GM19455 (cell line): ENCODE measurements at regions not wholly inside any gene's neighbourhood (a gene's known extent, or its start where the extent isn't known, plus 50 kb on each side); places are given as distances from the start of the nearest gene placed in this dataset.
"Not testable (repeated sequence)": the region's sequence is repeated elsewhere in the genome, so short reads cannot be mapped to it uniquely, and the experiment has no call there.

Experiments used
- ATAC-seq: cut with Tn5 transposase; IDR thresholded peaks from one replicate; pipeline ENCODE4 v1.9.1; 2021; ENCODE audit not compliant: unreplicated experiment

DNA sequence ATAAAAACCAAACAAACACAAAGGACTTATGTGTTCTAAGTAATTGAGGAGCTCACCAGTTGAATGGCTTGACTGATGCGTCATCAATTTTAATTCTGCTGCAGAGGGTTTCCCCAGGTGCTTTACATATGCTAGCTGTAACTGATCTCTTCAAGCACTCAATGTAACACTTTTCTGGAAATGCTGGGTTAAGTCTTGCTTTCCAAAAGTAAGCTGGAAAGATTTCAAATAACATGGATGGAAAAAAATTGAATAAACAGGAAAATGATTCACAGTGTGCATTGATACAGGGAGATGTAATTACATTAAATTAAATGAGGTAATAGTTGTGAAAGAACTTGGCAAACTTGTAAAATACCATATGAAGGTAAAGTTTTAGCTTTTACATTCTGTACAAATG lies 186.7 kb upstream of the WDFY3 start:
- no peak for ATAC-seq

DNA sequence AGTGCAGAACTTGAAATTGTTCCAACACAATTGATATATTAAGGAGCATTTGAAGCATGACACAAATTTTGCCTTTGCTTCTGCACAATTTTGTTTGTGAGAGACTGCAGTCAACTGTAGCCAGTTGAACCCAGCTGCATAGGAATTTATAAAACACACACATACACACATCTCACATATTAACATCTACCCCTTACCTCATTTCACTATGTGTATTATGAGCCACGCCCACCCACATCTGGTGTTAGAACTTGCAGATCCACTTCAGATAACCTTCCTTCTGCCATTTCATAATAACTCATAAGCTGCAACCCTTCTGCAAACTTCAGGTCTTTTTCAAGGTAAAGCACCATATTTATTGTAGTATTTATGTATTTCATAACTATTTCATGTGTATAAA lies 188.1 kb upstream of the WDFY3 start:
- no peak for ATAC-seq

DNA sequence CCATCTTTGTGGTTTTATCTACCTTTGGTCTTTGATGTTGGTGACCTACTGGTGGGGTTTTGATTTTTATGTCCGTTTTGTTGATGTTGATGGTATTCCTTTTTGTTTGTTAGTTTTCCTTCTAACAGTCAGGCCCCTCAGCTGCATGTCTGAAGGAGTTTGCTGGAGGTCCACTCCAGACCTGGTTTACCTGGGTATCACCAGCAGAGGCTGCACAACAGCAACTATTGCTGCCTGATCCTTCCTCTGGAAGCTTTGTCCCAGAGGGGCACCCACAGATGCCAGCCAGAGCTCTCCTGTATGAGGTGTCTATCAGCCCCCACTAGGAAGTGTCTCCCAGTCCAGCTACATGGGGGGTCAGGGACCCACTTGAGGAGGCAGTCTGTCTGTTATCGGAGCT lies 199.3 kb upstream of the WDFY3 start:
- no peak for ATAC-seq

DNA sequence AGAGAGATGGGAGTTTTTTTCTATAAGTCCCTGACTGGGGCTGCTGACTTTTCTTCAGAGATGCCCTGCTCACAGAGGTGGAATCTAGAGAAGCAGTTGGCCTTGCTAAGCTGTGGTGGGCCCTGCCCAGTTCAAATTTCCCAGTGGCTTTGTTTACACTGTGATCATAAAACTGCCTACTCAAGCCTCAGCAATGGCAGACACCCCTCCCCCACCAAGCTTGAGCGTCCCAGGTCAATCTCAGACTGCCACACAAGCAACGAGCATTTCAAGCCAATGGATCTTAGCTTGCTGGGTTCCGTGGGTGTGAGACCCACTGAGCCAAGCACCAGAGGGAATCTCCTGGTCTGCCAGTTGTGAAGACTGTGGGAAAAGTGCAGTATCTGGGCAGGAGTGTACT lies 199.8 kb upstream of the WDFY3 start:
- ATAC-seq: no peak

DNA sequence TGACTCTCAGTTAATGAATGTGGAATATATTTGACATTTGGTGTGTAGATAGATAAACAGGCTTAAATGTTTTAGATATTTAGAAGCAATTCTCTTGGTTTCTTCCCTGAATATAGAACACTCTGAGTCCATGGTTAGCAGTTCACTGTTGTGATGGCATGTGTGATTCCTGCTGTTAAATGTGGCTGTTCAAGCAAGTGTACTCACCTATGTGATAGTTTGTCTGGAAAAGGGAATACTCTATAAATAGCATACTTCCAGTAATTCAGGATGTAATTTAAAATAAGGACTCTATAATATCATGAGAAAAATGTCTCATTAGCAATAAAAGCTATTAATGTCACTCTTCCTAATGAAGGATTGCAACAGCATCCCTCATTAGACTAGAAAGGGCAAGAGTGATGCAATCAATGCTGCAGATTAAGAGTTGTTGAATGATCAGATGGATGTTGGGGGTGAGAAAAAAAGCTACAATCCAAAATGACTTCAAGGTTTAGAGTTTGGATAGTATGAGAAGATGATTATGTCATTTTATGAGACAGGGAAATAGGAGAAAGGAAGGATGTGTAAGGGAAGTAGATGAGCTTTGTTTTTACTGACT lies 201.8 kb upstream of the WDFY3 start:
- no peak for ATAC-seq

DNA sequence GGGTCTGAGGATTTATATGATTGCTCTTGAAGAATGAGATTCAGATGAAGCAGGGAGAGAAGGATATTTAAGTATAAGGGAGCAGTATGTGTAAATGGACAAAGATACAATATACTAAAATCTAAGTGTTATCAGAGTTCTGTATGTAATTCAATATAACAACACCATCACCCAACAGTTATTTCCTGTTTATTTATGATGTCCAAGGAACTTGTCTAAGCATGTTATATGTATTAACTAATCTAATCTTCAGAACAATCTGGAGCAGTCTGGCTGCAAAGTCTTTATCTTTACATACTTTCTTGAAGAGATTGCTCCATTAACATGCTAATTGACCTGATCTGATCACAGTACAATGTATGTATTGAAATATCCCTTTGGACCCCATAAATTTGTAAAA lies 203.8 kb upstream of the WDFY3 start:
- ATAC-seq: no peak

DNA sequence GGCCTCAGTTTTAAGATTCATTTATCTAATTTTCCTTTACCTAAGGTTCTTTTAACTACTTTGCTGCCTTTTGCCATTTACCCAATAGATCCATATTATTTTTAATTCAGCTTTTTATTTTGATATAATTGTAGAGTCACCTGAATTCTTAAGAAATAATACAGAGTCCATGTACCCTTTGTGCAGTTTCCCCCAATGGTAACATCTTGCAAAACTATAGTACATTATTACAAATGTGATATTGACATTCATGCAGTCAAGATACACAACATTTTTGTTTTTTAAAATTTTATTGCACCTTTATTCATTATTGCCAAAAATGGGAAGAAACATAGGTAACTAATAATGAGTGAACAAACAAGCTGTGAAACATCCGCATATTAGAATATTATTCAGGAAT lies 208.7 kb upstream of the WDFY3 start:
- ATAC-seq: no peak

DNA sequence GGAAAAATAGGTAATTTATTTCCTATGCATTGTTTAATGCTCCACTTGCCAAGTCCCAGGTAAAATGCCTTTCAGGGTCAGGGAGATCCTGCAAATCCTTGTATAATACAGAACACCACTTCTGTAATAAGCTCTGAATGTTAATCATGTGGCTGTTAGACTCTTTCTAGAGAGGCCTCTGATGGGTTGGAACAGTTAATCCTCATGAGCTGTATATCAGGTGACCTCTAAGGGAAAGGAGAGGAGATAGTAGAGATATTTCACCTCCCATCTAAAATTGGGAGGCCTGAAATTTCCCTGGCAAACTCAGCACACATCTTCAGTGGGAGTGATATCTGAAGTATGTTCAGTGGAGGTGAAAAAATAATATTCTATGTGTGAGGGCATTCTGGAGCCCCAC lies 210.6 kb upstream of the WDFY3 start:
- no peak for ATAC-seq

DNA sequence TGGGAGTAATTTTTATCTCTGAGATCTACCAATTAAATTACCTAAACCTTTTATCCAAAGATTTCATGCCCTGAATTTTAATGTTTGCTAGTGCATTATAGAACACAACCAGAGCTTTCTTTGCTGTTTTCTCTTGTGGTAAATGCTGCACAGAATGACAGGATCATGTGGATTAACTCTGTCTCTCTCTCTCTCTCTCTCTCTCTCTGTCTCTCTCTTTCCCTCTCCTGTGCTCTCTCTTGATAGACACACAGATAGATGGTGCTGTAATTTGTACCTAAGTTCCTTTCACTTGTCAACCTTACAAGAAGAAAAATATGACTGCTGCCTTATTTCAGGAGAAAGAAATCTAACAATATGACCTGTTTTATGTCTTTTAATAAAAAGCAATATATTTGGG lies 211.2 kb upstream of the WDFY3 start:
- ATAC-seq: no peak

DNA sequence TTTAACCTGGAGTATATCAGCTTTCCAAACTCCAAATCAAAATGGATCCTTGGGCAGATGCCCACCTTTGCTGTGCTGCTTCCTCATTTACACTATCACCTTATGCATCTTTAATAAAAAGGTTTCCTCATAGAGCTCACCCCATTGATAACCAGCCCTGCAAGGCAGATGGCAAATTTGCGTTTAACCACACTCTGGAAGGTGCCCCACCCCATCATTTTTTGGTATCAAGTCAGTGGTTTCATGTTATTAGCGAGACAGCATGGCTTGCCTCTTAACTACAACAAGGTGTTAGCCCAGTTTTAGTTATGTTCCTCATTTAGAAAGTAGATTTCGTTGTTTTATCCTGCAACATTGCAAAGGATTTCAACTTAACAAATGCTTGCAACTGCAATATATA lies 214.0 kb upstream of the WDFY3 start:
- no peak for ATAC-seq

DNA sequence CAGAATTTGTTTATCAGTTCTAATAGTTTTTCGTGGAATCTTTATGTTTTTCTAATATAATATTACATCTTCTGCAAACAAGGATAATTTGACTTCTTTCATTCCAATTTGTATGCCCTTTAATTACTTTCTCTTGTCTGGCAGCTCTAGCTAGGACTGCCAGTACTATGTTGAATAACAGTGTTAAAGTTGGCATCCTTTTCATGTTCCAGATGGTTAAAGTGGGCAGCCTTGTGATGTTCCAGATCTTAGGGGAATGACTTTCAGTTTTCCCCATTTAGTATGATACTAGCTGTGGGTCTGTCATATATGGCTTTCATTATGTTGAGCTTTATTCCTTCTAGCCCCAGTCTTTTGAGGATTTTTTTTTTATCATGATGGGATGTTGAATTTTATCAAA lies 220.6 kb upstream of the WDFY3 start:
- no peak for ATAC-seq

DNA sequence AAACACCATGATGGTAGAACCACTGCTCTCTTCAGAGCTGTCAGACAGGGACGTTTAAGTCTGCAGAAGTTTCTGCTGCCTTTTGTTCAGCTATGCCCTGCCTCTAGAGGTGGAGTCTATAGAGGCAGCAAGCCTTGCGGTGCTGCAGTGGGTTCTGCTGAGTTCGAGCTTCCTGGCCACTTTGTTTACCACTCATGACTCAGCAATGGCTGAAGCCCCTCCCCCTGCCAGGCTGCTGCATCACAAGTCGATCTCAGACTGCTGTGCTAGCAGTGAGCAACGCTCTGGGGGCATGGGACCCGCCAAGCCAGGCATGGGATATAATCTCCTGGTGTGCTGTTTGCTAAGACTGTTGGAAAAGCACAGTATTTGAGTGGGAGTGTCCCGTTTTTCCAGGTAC lies 229.5 kb upstream of the WDFY3 start:
- not testable (repeated sequence) for ATAC-seq

DNA sequence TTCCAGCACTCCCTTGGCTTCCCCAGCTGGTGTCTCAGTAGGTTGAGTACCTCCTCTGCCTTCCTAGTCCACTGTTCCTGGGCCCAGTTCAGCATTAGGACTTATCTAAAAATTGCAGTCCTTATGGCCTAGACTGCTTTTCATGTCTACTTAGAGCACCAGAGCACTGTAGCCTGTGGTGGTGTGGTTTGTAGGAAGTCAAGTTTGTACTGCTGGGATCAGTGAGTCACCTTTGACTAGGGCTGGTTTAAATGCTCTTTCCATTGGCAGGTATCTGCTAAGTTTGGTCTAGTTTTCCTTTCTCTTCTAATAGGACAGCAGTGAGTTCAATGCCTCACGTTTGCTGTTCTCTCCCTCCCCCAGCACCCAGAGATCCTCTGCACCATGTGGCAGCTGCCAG lies 233.6 kb upstream of the WDFY3 start:
- ATAC-seq: no peak

DNA sequence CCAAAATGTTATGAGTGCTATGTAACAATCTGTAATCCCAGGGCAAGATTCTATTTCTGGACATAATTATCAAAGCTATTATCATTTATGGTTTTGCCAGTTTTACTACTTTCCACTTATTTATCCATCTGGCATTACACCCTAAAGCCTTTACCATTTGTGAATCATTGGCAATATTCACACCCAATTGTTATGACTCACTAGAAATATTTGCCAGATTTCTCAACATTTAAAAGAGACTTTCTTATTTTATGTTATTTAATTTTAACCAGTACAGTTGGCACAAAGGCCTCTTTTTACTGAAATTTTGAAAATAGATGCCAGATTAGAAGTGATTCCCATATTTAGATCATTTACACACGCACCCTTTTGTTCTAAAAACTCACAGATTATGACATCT lies 242.7 kb upstream of the WDFY3 start:
- no peak for ATAC-seq

DNA sequence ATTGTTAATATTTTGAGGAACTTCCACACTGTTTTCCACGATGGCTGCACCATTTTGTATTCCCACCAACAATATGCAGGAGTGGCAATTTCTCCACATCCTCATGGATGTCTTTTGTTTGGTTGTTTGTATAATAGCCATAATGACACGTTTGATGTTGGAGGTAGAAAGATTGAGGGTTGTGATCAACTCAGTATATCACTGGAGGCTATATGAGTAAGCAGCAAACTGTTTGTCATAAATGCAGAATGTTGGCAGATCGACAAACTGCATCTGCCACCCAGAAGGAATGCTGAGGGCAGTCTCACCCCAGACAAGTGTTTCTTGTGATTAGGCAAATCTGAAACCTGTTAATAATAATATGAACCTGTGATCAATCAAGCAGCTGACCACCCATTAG lies 243.9 kb upstream of the WDFY3 start:
- ATAC-seq: no peak

DNA sequence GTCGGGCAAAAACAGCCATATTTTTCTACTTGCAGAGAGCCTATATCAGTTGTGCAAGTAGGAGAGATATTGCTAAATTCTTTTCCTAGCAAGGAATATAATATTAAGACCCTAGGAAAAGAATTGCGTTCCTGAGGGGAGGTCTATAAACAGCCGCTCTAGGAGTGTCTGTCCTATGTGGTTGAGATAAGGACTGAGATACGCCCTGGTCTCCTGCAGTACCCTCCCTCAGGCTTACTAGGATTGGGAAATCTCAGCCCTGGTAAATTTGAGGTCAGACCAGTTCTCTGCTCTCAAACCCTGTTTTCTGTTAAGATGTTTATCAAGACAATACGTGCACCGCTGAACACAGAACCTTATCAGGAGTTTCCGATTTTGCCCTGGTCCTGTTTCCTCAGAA lies 250.1 kb upstream of the WDFY3 start:
- ATAC-seq: not testable (repeated sequence)

DNA sequence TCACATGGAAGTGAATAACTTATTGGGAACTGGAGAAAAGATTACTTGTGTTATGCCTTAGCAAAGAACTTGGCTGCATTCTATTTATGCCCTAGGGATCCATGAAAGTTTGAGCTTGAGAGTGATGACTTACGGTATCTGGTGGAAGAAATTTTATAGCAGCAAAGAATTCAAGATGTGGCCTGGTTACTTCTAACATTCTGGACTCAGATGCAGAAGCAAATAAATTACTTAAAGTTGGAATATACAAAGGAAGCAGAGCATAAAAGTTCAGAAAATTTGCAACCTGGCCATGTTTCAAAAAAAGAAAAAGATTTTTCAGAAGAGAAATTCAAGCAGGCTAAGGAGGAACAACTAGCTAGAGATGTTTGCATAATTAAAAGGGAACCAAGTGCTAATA lies 252.3 kb upstream of the WDFY3 start:
- ATAC-seq: no peak

DNA sequence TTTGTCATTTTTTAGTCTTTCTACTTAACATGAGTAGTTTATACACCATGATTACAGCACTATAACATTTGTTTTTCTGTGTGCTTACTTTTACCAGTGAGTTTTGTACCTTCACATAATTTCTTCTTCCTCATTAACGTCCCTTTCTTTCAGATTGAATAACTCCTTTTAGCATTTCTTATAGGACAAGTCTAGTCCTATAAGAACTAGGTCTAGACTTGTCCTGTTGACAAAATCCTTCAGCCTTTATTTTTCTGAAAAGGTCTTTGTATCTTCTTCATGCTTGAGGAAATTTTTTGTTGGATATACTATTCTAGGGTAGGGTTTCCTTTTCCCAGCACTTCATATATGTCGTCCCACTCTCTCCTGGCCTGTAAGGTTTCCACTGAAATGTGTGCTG lies 253.3 kb upstream of the ARHGAP24 start:
- ATAC-seq: no peak

DNA sequence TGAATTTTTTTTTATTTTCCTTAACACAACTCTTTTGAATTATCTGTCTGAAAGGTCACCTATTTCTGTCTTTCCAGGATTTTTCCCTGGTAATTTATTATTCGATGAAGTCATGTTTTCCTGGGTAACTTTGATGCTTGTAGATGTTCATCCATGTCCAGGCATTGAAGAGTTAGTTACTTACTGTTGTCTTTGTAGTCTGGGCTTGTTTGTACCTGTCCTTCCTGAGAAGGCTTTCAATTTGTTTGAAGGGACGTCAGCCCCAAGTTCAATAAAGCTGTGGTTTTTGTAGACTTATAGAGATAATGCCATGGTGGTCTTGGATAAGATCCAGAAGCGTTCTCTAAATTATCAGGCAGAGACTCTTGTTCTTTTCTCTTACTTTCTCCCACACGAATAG lies 252.4 kb upstream of the ARHGAP24 start:
- no peak for ATAC-seq

DNA sequence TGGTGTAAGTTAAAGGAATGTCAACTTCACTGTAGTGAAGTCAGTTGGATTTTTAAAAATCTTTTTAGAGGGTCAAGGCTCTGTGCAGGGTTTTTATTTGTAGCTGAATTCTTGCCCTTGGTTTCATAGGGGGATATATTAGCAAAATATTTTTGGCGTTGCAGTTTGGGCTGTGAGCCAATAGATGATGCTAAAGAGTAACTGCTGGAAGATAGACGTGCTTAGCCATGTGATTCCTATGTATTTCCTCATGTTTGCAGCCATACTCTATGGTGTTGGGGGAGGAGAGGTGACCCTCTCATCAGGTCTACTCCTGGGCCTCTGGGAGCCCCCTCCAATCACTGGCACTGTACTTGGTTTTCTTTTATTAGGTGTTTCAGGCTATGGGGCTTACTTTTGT lies 246.7 kb upstream of the ARHGAP24 start:
- ATAC-seq: no peak

DNA sequence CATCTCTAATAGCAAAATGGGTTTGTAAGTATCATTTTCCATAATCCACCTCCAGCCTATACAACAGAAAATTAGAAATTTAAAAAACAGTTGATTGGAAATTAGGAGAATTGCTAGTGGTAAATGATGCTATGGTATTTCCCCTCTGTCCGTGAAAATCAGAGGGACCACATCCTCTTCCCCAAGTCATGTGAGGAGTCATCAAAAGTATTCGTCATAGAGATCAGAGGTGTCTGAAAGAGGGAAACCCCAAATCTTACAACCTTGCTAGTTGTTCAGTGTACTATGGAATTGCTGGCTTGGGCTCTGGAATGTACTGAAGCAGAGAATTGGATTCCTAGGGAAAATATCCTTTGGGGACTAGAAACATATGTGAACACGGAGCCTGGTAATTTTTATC lies 241.4 kb upstream of the ARHGAP24 start:
- ATAC-seq: no peak

DNA sequence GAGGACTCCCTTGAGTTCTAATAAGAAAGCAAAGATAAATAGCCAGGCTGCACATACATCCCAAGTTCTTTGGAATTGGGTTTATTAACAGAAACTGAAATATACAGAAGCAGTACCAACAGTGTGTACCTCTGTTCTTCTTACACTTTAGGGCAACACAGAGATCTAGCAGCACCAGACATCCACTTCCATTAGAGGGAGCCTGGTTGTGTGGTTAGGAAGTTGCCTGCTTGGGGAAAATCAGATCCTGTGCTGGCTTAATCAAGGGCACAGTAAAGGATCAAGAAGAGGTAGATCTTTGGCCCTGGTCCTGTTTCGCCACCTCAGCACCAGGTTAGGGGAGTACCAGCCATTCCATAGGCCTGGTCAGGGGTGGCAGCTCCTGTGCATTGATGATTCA lies 231.1 kb upstream of the ARHGAP24 start:
- ATAC-seq: no peak

DNA sequence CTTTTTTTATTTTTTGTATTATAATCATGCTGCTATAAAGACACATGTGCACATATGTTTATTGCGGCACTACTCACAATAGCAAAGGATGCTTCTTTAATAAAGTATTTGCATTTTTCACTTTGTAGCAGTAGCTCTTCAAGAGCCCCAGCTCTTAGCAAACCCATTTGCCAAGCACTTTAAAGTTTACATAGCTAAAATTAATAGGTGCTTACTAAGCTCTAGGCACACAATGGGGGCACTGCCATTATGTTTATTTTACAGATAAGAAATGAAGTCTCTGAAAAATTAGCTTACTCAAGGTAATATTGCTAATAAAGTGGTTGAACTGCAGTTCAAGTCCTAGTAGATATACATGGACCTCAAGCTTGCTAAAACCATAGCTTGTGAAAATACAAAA lies 230.3 kb upstream of the ARHGAP24 start:
- no peak for ATAC-seq

DNA sequence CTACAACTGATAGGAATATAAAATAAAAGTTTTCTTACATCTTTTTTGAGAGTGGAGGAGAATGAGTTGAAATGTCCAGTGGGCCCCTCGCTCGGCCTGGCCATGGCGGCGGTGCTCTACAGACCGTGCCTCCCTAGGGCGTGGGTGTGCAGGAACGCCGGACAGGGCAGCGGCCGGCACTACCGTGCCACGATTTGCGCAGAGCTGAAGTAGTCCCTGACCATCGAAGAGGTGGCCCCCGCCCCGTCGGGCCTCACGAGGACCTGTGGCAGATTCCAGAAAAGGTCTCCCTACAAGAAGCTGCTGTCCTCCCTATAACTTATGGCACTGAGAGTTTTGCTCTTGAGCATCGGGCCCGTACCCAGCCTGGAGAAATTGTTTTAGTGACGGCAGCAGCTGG lies 228.9 kb upstream of the ARHGAP24 start:
- ATAC-seq: no peak
